Colonic mucosa (tissue), 4 donors: ENCODE measurements at regions not wholly inside any gene's neighbourhood (a gene's known extent, or its start where the extent isn't known, plus 50 kb on each side); places are given as distances from the start of the nearest gene placed in this dataset.

ENCODE experiments used
- DNase-seq: peaks from one replicate; pipeline ENCODE4 v3.0.0-alpha.2; 2020
- H3K27ac ChIP-seq: fragments of 200-600 bp; one replicate; pipeline ENCODE4 v1.8.0; 2021
- H3K27me3 ChIP-seq: fragments of 200-600 bp; one replicate; pipeline ENCODE4 v1.8.0; 2021
- H3K36me3 ChIP-seq: fragments of 200-600 bp; one replicate; pipeline ENCODE4 v1.8.0; 2021
- H3K4me1 ChIP-seq: fragments of 200-600 bp; one replicate; pipeline ENCODE4 v1.8.0; 2021; ENCODE audit warnings: mild to moderate bottlenecking
- H3K4me3 ChIP-seq: fragments of 200-600 bp; one replicate; pipeline ENCODE4 v1.8.0; 2021
- H3K9ac ChIP-seq, 2 donors: one replicate each; pipeline ENCODE4 v1.7.0; 2013; ENCODE audit warnings: control low read depth in 2 of 2, low read depth in 2 of 2, low read length in 2 of 2
- H3K9me3 ChIP-seq: fragments of 200-600 bp; one replicate; pipeline ENCODE4 v1.8.0; 2021
- CTCF ChIP-seq: fragments of 200-600 bp; IDR thresholded peaks from one replicate; pipeline ENCODE4 v1.8.0; 2022; ENCODE audit warnings: antibody characterized with exemption, mild to moderate bottlenecking
- intact Hi-C: fragments of 100-400 bp; cut with DNase I; formaldehyde crosslinking; loops from one replicate; pipeline ENCODE4 v1.14.1; 2022
- donor health status: healthy.
- donor health status: DM: no; HTN: no; CAD: no.
- donor health status: DM: no; HTN: no; CAD: no.

- Histone ChIP-seq H3K9me3 (no peaks in the 10 kb centered on the region), H3K4me3 (no peak overlapping the region), H3K36me3 (no peaks in the 10 kb centered on the region), H3K27ac (no peak overlapping the region), H3K4me1 (no peaks in the 10 kb centered on the region), H3K9ac (no peak overlapping the region), H3K27me3 (no peaks in the 10 kb centered on the region)
- DNase-seq, result no peak
- TF ChIP-seq CTCF, result no peak
- intact Hi-C loops, result no loop called here
These were observed 192.1 kb upstream of the PDE1C start for GRCh38 chr7:32262315-32262714.

- no peak overlapping the region for H3K27ac ChIP-seq
- DNase-seq, result no peak
- no peak overlapping the region for H3K9ac ChIP-seq
- intact Hi-C loops, result no loop called here
- no peaks in the 10 kb centered on the region for H3K27me3 ChIP-seq
- no peaks in the 10 kb centered on the region for H3K4me1 ChIP-seq
- H3K9me3 ChIP-seq, result no peaks in the 10 kb centered on the region
- H3K36me3 ChIP-seq, result no peaks in the 10 kb centered on the region
- H3K4me3 ChIP-seq, result no peak overlapping the region
- no peak for TF ChIP-seq CTCF
These were observed 189.9 kb upstream of the PDE1C start for GRCh38 chr7:32259931-32260596.

GRCh38 chr7:32258265-32258664 lies 188.1 kb upstream of the PDE1C start:
- Histone ChIP-seq H3K27me3 (no peaks in the 10 kb centered on the region), H3K27ac (no peak overlapping the region), H3K4me1 (no peaks in the 10 kb centered on the region), H3K4me3 (no peak overlapping the region), H3K9ac (no peak overlapping the region), H3K36me3 (no peaks in the 10 kb centered on the region), H3K9me3 (no peaks in the 10 kb centered on the region)
- no peak for DNase-seq
- intact Hi-C loops, result no loop called here
- no peak for TF ChIP-seq CTCF

- H3K4me3 ChIP-seq, result no peak overlapping the region
- intact Hi-C loops, result no loop called here
These were observed 187.4 kb upstream of the PDE1C start for GRCh38 chr7:32257621-32258020.

GRCh38 chr7:32256811-32257210 lies 186.6 kb upstream of the PDE1C start:
- no peak for DNase-seq
- no peaks in the 10 kb centered on the region for H3K27me3 ChIP-seq
- intact Hi-C loops, result no loop called here
- no peaks in the 10 kb centered on the region for H3K4me1 ChIP-seq
- H3K27ac ChIP-seq, result no peak overlapping the region
- no peaks in the 10 kb centered on the region for H3K36me3 ChIP-seq
- no peak overlapping the region for H3K9ac ChIP-seq
- H3K4me3 ChIP-seq, result no peak overlapping the region
- no peak for TF ChIP-seq CTCF
- H3K9me3 ChIP-seq, result no peaks in the 10 kb centered on the region

More at GRCh38 chr7:32257621-32258020, 187.4 kb upstream of the PDE1C start:
- DNase-seq, result no peak
- H3K27me3 ChIP-seq, result no peaks in the 10 kb centered on the region
- H3K9me3 ChIP-seq, result no peaks in the 10 kb centered on the region
- H3K36me3 ChIP-seq, result no peaks in the 10 kb centered on the region
- TF ChIP-seq CTCF, result no peak
- no peaks in the 10 kb centered on the region for H3K4me1 ChIP-seq
- H3K27ac ChIP-seq, result no peak overlapping the region
- H3K9ac ChIP-seq, result no peak overlapping the region
